Fibroblast of lung (primary cell): ENCODE measurements at regions not wholly inside any gene's neighbourhood (a gene's known extent, or its start where the extent isn't known, plus 50 kb on each side); places are given as distances from the start of the nearest gene placed in this dataset.

Experiments used
- DNase-seq, 2 donors: peaks; one replicate each; pipeline versions ENCODE4 v3.0.0 to v3.0.0-alpha.2; 2010; ENCODE audit warnings: low read depth in 2 of 2
- H2AFZ ChIP-seq: 2 replicates; pipeline ENCODE4 v1.5.1; 2012; ENCODE audit warnings: low read length, control low read depth, inconsistent platforms
- H3K27ac ChIP-seq: 2 replicates; pipeline ENCODE4 v1.5.1; 2011; ENCODE audit warnings: low read length, control low read depth; ENCODE audit not compliant: insufficient read depth
- H3K27me3 ChIP-seq: 2 replicates; pipeline ENCODE4 v1.5.1; 2011; ENCODE audit warnings: mild to moderate bottlenecking, low read length; ENCODE audit not compliant: control insufficient read depth, insufficient read depth
- H3K36me3 ChIP-seq: 2 replicates; pipeline ENCODE4 v1.5.1; 2011; ENCODE audit warnings: low read length; ENCODE audit not compliant: control insufficient read depth, insufficient read depth
- H3K4me1 ChIP-seq: 2 replicates; pipeline ENCODE4 v1.5.1; 2011; ENCODE audit warnings: low read length; ENCODE audit not compliant: control insufficient read depth, insufficient read depth; ENCODE audit errors: extremely low read depth
- H3K4me2 ChIP-seq: 2 replicates; pipeline ENCODE4 v1.5.1; 2011; ENCODE audit warnings: low read length, control low read depth; ENCODE audit not compliant: insufficient read depth; ENCODE audit errors: extremely low read depth
- H3K4me3 ChIP-seq, 4 experiments: fragments of 200-600 bp in 1 of 4; sonication (generic) in 1 of 4; replicated peaks in 1 of 4; 2 replicates each; pipeline ENCODE4 v1.5.1; 2011 to 2016; ENCODE audit warnings: low read length in 4 of 4, low read depth in 3 of 4, mild to moderate bottlenecking in 3 of 4, control low read depth in 2 of 4, inconsistent platforms in 1 of 4, mixed read lengths in 1 of 4; ENCODE audit not compliant: insufficient read depth in 1 of 4; ENCODE audit errors: control extremely low read depth in 1 of 4
- H3K79me2 ChIP-seq: 2 replicates; pipeline ENCODE4 v1.5.1; 2012; ENCODE audit warnings: mild to moderate bottlenecking, low read length, inconsistent platforms; ENCODE audit not compliant: control insufficient read depth, insufficient read depth
- H3K9ac ChIP-seq: 2 replicates; pipeline ENCODE4 v1.5.1; 2011; ENCODE audit warnings: mild to moderate bottlenecking, low read length, control low read depth; ENCODE audit not compliant: insufficient read depth
- H3K9me3 ChIP-seq: 2 replicates; pipeline ENCODE4 v1.5.1; 2012; ENCODE audit warnings: low read depth, low read length; ENCODE audit not compliant: control insufficient read depth, insufficient read depth
- H4K20me1 ChIP-seq: 2 replicates; pipeline ENCODE4 v1.5.1; 2011; ENCODE audit warnings: low read length; ENCODE audit not compliant: control insufficient read depth, insufficient read depth; ENCODE audit errors: extremely low read depth
- EZH2 ChIP-seq: IDR thresholded peaks from 2 replicates; pipeline ENCODE4 v1.5.1; 2012; ENCODE audit warnings: low read length, control low read depth, mild to moderate bottlenecking; ENCODE audit errors: missing control alignments
- TF ChIP-seq, protein P1 (sequence below), 2 donors: IDR thresholded peaks in 1 of 2; conservative IDR thresholded peaks in 1 of 2; 1 replicate in 1 of 2; 2 replicates in 1 of 2; pipeline ENCODE4 v1.5.1; 2011 to 2012; ENCODE audit warnings: low read length in 2 of 2, control low read depth in 1 of 2, inconsistent platforms in 1 of 2, low read depth in 1 of 2, mild to moderate bottlenecking in 1 of 2

DNA sequence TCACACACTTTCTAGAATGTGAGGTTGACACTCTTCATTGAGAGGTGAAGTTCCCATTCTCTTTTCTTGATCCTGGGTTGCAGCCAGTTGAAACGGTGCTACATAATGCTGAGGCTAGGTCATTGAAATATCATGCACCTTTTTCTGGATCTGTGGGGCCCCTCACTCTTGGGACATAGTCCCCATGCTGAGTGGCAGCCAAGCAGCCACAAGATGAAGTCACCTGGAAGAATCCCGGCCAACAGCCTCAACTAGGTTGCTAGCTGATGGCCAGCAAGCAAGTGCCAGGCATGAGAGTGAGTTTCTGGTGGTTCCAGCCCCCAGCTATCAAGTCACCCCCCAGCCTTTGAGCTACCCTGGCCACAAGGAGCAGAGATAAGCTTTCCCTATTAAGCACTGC is 148.5 kb upstream of the TSHZ3 start:
- Histone ChIP-seq H3K9me3 (no peaks in the 10 kb centered on the region), H3K27ac (no peak overlapping the region), H3K36me3 (no peaks in the 10 kb centered on the region), H3K4me1 (no peaks in the 10 kb centered on the region), H4K20me1 (no peaks in the 10 kb centered on the region), H3K9ac (no peak overlapping the region), H3K79me2 (no peaks in the 10 kb centered on the region), H3K4me3 (no peak overlapping the region), H3K4me2 (no peak overlapping the region), H2AFZ (no peak overlapping the region), H3K27me3 (no peaks in the 10 kb centered on the region)
- DNase-seq = no peak
- no peak for TF ChIP-seq EZH2
- TF ChIP-seq, protein P1, sequence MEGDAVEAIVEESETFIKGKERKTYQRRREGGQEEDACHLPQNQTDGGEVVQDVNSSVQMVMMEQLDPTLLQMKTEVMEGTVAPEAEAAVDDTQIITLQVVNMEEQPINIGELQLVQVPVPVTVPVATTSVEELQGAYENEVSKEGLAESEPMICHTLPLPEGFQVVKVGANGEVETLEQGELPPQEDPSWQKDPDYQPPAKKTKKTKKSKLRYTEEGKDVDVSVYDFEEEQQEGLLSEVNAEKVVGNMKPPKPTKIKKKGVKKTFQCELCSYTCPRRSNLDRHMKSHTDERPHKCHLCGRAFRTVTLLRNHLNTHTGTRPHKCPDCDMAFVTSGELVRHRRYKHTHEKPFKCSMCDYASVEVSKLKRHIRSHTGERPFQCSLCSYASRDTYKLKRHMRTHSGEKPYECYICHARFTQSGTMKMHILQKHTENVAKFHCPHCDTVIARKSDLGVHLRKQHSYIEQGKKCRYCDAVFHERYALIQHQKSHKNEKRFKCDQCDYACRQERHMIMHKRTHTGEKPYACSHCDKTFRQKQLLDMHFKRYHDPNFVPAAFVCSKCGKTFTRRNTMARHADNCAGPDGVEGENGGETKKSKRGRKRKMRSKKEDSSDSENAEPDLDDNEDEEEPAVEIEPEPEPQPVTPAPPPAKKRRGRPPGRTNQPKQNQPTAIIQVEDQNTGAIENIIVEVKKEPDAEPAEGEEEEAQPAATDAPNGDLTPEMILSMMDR (conservative IDR thresholded peaks at IDR 0.05 in 1 of 2, IDR thresholded peaks at IDR 0.05 in 1 of 2; ENCODE audit: low read depth in 1 of 2, low read length in 2 of 2) = no peak

DNA sequence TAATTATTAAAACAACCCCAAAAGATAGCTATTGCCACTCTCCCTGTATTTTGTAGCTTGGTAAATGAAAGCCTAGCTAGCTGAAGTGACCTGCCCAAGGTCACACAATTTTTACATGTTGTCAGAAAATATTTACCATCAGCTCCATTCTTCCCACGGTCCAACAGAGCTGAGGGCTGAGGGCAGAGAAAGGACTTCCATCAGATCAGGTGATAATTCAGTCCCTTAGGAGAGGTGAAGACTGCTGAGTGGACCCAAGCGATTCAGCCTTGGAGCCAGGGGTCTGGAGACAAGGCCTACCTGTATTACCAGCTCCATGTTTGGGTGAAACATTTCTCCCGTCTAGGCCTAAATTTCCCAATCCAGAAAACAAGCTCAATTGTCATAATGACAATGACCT is 149.5 kb upstream of the TSHZ3 start:
- Histone ChIP-seq H3K36me3 (no peaks in the 10 kb centered on the region), H3K9me3 (no peaks in the 10 kb centered on the region), H3K4me2 (no peak overlapping the region), H3K27me3 (no peaks in the 10 kb centered on the region), H2AFZ (no peak overlapping the region), H3K4me1 (no peaks in the 10 kb centered on the region), H4K20me1 (no peaks in the 10 kb centered on the region), H3K27ac (no peak overlapping the region), H3K9ac (no peak overlapping the region), H3K79me2 (no peaks in the 10 kb centered on the region), H3K4me3 (no peak overlapping the region)
- TF ChIP-seq EZH2 = no peak
- TF ChIP-seq, protein P1 (conservative IDR thresholded peaks at IDR 0.05 in 1 of 2, IDR thresholded peaks at IDR 0.05 in 1 of 2; ENCODE audit: low read depth in 1 of 2, low read length in 2 of 2) = no peak
- no peak for DNase-seq

DNA sequence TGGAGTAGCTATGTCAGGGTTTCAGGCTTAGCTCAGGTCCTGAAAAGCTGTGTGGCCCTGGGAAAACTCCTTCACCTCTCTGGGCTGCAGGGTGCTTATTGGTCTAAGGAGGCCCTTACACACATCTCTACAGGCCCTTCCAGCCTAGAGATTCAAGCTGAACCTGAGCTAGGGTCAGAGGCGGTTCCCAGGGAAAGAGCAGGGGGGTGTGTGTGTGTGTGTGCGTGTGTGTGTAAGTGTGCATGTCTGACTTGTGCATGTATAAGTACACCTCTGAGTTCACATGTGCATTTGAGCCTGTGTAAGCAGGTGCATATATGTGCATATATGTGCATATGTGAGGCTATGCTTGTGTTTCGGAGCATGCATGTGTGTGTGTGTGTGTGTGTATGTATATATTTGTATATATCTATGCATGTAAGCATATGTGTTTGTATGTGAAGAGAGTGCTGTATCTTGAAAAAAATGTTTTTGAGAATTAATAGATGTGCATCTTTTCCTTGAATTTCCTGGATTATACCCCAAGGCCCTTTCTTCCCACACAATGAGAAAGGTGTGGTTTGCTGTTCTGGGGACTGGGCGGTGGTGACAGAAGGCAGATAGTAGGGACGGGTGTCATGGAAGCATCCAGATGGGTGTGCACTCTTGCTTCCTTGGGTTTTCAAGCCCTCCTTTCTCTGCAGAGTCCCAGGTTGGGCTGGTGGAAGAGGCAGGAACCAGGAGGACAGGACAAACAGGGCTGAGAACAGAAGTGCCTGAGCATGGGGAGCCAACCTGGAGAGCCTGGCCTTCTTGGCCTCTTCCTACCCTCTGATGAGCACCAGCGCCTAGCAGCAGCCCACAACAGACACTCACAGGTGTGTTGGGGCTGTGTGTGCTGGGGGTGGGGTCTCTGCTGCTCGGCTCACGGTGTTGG is 150.3 kb upstream of the TSHZ3 start:
- H2AFZ ChIP-seq = no peak overlapping the region
- no peaks in the 10 kb centered on the region for H3K9me3 ChIP-seq
- H3K36me3 ChIP-seq = no peaks in the 10 kb centered on the region
- H3K79me2 ChIP-seq = no peaks in the 10 kb centered on the region
- no peak for DNase-seq
- H3K4me3 ChIP-seq = no peak overlapping the region
- no peak overlapping the region for H3K27ac ChIP-seq
- H4K20me1 ChIP-seq = no peaks in the 10 kb centered on the region
- H3K4me2 ChIP-seq = no peak overlapping the region
- no peaks in the 10 kb centered on the region for H3K27me3 ChIP-seq
- H3K4me1 ChIP-seq = no peaks in the 10 kb centered on the region
- no peak overlapping the region for H3K9ac ChIP-seq
- TF ChIP-seq, protein P1 (conservative IDR thresholded peaks at IDR 0.05 in 1 of 2, IDR thresholded peaks at IDR 0.05 in 1 of 2; ENCODE audit: low read depth in 1 of 2, low read length in 2 of 2) = no peak
- TF ChIP-seq EZH2 = no peak
